22Rv1 (cell line): ENCODE measurements at regions not wholly inside any gene's neighbourhood (a gene's known extent, or its start where the extent isn't known, plus 50 kb on each side); places are given as distances from the start of the nearest gene placed in this dataset.

ENCODE experiments used
- CTCF ChIP-seq: fragments of 450-650 bp; IDR thresholded peaks from 2 replicates; pipeline ENCODE4 v1.5.1; 2017; ENCODE audit warnings: mild to moderate bottlenecking
- ZFX ChIP-seq: fragments of 450-650 bp; IDR thresholded peaks from 2 replicates; pipeline ENCODE4 v1.6.1; 2017; ENCODE audit warnings: antibody characterized with exemption, borderline replicate concordance

DNA sequence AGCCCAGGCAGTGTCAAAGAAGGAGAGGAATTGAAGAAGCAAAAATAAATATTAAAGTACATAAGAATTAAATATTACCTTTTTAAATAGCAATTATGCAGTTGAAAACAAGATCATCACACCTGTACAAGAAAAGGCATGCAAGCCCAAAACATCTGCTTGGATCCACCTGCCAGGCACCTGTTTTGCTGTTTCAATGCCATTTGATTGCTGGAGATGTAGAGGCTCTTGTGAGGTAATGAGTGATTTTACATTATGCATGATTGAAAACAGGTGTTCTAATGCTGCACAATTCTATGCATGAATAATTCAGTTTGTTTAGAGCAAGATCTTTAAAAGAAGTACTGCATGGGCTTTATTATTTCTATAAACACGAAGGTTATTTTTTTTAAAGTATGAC lies 700.6 kb upstream of the ZEB2 start:
- TF ChIP-seq CTCF (no peak), ZFX (no peak)
